ENCODE measurements at regions not wholly inside any gene's neighbourhood (a gene's known extent, or its start where the extent isn't known, plus 50 kb on each side); places are given as distances from the start of the nearest gene placed in this dataset.

DNA sequence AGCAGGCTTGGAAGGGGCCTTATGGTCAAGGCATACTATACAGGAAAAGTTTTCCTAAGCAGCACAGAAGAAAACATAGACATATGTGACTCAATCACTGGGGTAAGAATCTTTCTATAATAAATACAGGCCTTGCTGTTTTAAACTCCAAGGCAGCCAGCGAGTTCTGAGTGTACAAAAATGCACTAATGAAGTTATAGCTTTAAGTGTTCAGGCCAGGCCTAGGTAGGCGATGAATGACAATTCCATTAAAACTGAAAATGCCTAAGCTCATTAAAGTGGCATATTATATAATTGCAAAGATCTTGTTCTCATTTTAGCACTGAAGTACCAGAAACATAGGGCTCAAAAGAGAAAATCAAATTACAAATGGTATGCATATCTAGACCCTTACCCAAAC lies 716.4 kb upstream of the HS3ST1 start:
- TF ChIP-seq, protein P1, sequence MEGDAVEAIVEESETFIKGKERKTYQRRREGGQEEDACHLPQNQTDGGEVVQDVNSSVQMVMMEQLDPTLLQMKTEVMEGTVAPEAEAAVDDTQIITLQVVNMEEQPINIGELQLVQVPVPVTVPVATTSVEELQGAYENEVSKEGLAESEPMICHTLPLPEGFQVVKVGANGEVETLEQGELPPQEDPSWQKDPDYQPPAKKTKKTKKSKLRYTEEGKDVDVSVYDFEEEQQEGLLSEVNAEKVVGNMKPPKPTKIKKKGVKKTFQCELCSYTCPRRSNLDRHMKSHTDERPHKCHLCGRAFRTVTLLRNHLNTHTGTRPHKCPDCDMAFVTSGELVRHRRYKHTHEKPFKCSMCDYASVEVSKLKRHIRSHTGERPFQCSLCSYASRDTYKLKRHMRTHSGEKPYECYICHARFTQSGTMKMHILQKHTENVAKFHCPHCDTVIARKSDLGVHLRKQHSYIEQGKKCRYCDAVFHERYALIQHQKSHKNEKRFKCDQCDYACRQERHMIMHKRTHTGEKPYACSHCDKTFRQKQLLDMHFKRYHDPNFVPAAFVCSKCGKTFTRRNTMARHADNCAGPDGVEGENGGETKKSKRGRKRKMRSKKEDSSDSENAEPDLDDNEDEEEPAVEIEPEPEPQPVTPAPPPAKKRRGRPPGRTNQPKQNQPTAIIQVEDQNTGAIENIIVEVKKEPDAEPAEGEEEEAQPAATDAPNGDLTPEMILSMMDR (IDR thresholded peaks at IDR 0.05) = no peak
- TF ChIP-seq POLR2A (IDR thresholded peaks at IDR 0.05) = no peak
- no peak for TF ChIP-seq POLR2AphosphoS5 (IDR thresholded peaks at IDR 0.05)
- TF ChIP-seq EP300 (IDR thresholded peaks at IDR 0.05) = no peak
